Tibial nerve (tissue), 4 donors: ENCODE measurements at regions not wholly inside any gene's neighbourhood (a gene's known extent, or its start where the extent isn't known, plus 50 kb on each side); places are given as distances from the start of the nearest gene placed in this dataset.

Source experiments
- CTCF ChIP-seq, 5 experiments: fragments of 200-600 bp in 3 of 5; fragments of 450-650 bp in 2 of 5; sonication (generic) in 3 of 5; IDR thresholded peaks; one replicate each; pipeline ENCODE4 v1.5.1; 2016 to 2019; ENCODE audit warnings: antibody characterized with exemption in 5 of 5, mild to moderate bottlenecking in 3 of 5, moderate library complexity in 2 of 5
- EP300 ChIP-seq, 2 donors: sonication (generic); formaldehyde crosslinking; IDR thresholded peaks; one replicate each; pipeline ENCODE4 v1.6.1; 2017; ENCODE audit warnings: antibody characterized with exemption in 2 of 2, mild to moderate bottlenecking in 1 of 2
- POLR2A ChIP-seq, 2 donors: fragments of 450-650 bp; IDR thresholded peaks; one replicate each; pipeline ENCODE4 v1.6.1; 2017; ENCODE audit warnings: antibody characterized with exemption in 2 of 2, mild to moderate bottlenecking in 2 of 2, moderate library complexity in 2 of 2

- TF ChIP-seq CTCF (IDR thresholded peaks at IDR 0.05) (no peak), EP300 (IDR thresholded peaks at IDR 0.05) (no peak), POLR2A (IDR thresholded peaks at IDR 0.05) (no peak)
These were observed 55.4 kb upstream of the SPPL2A start for GRCh38 chr15:50820808-50821382.
